ENCODE measurements at regions not wholly inside any gene's neighbourhood (a gene's known extent, or its start where the extent isn't known, plus 50 kb on each side); places are given as distances from the start of the nearest gene placed in this dataset.

DNA sequence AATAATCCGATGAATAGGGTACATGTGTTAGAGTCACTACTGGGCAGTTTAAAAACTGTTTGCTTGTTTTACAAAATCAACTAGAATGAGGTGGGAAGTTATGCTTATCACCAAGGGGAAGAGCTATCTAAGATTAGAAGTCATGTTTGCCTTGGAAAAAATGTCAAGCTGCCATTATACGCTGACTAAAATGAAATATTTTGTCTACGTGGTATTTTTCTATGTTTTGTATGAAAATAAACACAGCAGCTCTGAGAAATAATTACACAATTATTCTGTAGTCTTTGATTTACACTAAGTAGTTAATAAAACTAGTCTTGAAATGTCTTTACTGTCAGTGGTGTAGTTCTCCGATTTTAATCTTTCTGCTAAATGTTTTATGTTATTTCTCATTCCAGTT is 241.9 kb upstream of the TARS1 start:
- no peak for TF ChIP-seq CTCF (IDR thresholded peaks at IDR 0.05)
- no peak for TF ChIP-seq POLR2A (IDR thresholded peaks at IDR 0.05; ENCODE audit: low read depth)
- TF ChIP-seq EP300 (IDR thresholded peaks at IDR 0.05), result no peak

Data from esophagus muscularis mucosa (tissue), 4 donors.